HCT116 (cell line): ENCODE measurements at regions not wholly inside any gene's neighbourhood (a gene's known extent, or its start where the extent isn't known, plus 50 kb on each side); places are given as distances from the start of the nearest gene placed in this dataset.

Source experiments
- CBX3 ChIP-seq: IDR thresholded peaks from 2 replicates; pipeline ENCODE4 v1.6.1; 2012; ENCODE audit warnings: low read depth
- EZH2phosphoT487 ChIP-seq: fragments of 200-600 bp; IDR thresholded peaks from 2 replicates; pipeline ENCODE4 v1.6.1; 2018; ENCODE audit warnings: antibody characterized with exemption, borderline replicate concordance
- TF ChIP-seq, protein P1 (sequence below), 3 experiments: fragments of 200-600 bp in 1 of 3; sonication (generic) in 1 of 3; IDR thresholded peaks in 2 of 3; conservative IDR thresholded peaks in 1 of 3; 2 replicates each; pipeline ENCODE4 v1.5.1; 2012 to 2017; ENCODE audit warnings: low read depth in 2 of 3, low read length in 2 of 3, antibody characterized with exemption in 1 of 3, borderline replicate concordance in 1 of 3, control low read depth in 1 of 3, mild to moderate bottlenecking in 1 of 3, mixed read lengths in 1 of 3, mixed run types in 1 of 3, moderate library complexity in 1 of 3; ENCODE audit not compliant: insufficient read depth in 1 of 3

DNA sequence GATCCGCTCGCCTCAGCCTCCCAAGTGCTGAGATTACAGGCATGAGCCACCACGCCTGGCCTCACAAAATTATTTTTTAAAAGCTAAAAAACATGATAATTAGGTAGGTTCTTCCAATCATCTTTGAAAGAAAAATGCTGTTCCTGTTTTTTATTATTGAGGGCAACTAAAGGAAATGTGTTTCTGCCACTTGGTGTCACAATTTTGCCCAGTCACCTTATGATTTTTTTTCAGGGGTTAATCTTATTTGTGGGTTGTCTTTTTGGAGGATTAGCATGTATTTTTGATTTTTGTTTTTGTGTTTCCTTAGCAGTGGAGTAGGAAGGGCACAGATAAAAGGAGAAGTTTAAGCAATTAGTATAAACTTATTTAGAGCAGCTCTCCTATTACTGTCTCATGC lies 79.8 kb downstream of the PRORP start:
- TF ChIP-seq EZH2phosphoT487, result no peak
- TF ChIP-seq, protein P1, sequence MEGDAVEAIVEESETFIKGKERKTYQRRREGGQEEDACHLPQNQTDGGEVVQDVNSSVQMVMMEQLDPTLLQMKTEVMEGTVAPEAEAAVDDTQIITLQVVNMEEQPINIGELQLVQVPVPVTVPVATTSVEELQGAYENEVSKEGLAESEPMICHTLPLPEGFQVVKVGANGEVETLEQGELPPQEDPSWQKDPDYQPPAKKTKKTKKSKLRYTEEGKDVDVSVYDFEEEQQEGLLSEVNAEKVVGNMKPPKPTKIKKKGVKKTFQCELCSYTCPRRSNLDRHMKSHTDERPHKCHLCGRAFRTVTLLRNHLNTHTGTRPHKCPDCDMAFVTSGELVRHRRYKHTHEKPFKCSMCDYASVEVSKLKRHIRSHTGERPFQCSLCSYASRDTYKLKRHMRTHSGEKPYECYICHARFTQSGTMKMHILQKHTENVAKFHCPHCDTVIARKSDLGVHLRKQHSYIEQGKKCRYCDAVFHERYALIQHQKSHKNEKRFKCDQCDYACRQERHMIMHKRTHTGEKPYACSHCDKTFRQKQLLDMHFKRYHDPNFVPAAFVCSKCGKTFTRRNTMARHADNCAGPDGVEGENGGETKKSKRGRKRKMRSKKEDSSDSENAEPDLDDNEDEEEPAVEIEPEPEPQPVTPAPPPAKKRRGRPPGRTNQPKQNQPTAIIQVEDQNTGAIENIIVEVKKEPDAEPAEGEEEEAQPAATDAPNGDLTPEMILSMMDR (IDR thresholded peaks at IDR 0.05 in 2 of 3, conservative IDR thresholded peaks at IDR 0.05 in 1 of 3; ENCODE audit: borderline replicate concordance in 1 of 3, insufficient read depth in 1 of 3, low read depth in 2 of 3, low read length in 2 of 3), result no peak
- no peak for TF ChIP-seq CBX3
